WI38 (cell line): ENCODE measurements at regions not wholly inside any gene's neighbourhood (a gene's known extent, or its start where the extent isn't known, plus 50 kb on each side); places are given as distances from the start of the nearest gene placed in this dataset.

Experiments used
- H3K4me3 ChIP-seq: 2 replicates; pipeline ENCODE4 v1.5.1; 2011; ENCODE audit warnings: low read depth, mild to moderate bottlenecking, control low read depth, low read length
- CTCF ChIP-seq: IDR thresholded peaks from 2 replicates; pipeline ENCODE4 v1.5.1; 2012; ENCODE audit warnings: low read depth, mild to moderate bottlenecking, control low read depth, low read length

GRCh38 chr1:73765551-73766233 is 432.3 kb downstream of the LRRIQ3 start:
- H3K4me3 ChIP-seq: no peak overlapping the region
- TF ChIP-seq CTCF: no peak

GRCh38 chr1:73761559-73761958 is 436.4 kb downstream of the LRRIQ3 start:
- no peak for TF ChIP-seq CTCF
- H3K4me3 ChIP-seq: no peak overlapping the region

- TF ChIP-seq CTCF: no peak
- H3K4me3 ChIP-seq: no peak overlapping the region
Observed at GRCh38 chr1:73759011-73759410, 439.0 kb downstream of the LRRIQ3 start.

- no peak overlapping the region for H3K4me3 ChIP-seq
- no peak for TF ChIP-seq CTCF
Observed at GRCh38 chr1:73756817-73757216, 441.2 kb downstream of the LRRIQ3 start.

- TF ChIP-seq CTCF: no peak
- H3K4me3 ChIP-seq: no peak overlapping the region
Observed at GRCh38 chr1:73755649-73756048, 442.3 kb downstream of the LRRIQ3 start.

GRCh38 chr1:73749996-73750395 is 448.0 kb downstream of the LRRIQ3 start:
- no peak overlapping the region for H3K4me3 ChIP-seq
- no peak for TF ChIP-seq CTCF

GRCh38 chr1:73744985-73745384 is 453.0 kb downstream of the LRRIQ3 start:
- no peak for TF ChIP-seq CTCF
- H3K4me3 ChIP-seq: no peak overlapping the region
